GM21619 (cell line): ENCODE measurements at regions not wholly inside any gene's neighbourhood (a gene's known extent, or its start where the extent isn't known, plus 50 kb on each side); places are given as distances from the start of the nearest gene placed in this dataset.

Experiments used
- ATAC-seq: cut with Tn5 transposase; IDR thresholded peaks from one replicate; pipeline ENCODE4 v1.9.1; 2021; ENCODE audit not compliant: unreplicated experiment

- no peak for ATAC-seq
These were observed 261.1 kb upstream of the DAPK1 start for GRCh38 chr9:87236546-87236945.

GRCh38 chr9:87237336-87237735 lies 260.3 kb upstream of the DAPK1 start:
- no peak for ATAC-seq

- ATAC-seq, result no peak
These were observed 259.1 kb upstream of the DAPK1 start for GRCh38 chr9:87238545-87238944.

- ATAC-seq, result no peak
These were observed 258.4 kb upstream of the DAPK1 start for GRCh38 chr9:87239312-87239711.

- no peak for ATAC-seq
These were observed 254.1 kb upstream of the DAPK1 start for GRCh38 chr9:87243602-87244001.

GRCh38 chr9:87245271-87245670 lies 252.4 kb upstream of the DAPK1 start:
- ATAC-seq, result no peak

GRCh38 chr9:87247097-87247496 lies 250.6 kb upstream of the DAPK1 start:
- ATAC-seq, result no peak

- no peak for ATAC-seq
These were observed 248.6 kb upstream of the DAPK1 start for GRCh38 chr9:87249029-87249428.

- ATAC-seq, result no peak
These were observed 247.5 kb upstream of the DAPK1 start for GRCh38 chr9:87250205-87250604.

GRCh38 chr9:87255431-87256155 lies 242.1 kb upstream of the DAPK1 start:
- no peak for ATAC-seq

GRCh38 chr9:87256973-87257372 lies 240.7 kb upstream of the DAPK1 start:
- ATAC-seq, result no peak

- ATAC-seq, result peak; percentile 65
These were observed 237.8 kb upstream of the DAPK1 start for GRCh38 chr9:87259543-87260518.

GRCh38 chr9:87263291-87263690 lies 234.4 kb upstream of the DAPK1 start:
- ATAC-seq, result no peak

- no peak for ATAC-seq
These were observed 231.0 kb upstream of the DAPK1 start for GRCh38 chr9:87266697-87267096.

- ATAC-seq, result no peak
These were observed 230.2 kb upstream of the DAPK1 start for GRCh38 chr9:87267251-87268070.

- no peak for ATAC-seq
These were observed 228.1 kb upstream of the DAPK1 start for GRCh38 chr9:87269296-87270176.

GRCh38 chr9:87270221-87270847 lies 227.3 kb upstream of the DAPK1 start:
- no peak for ATAC-seq

- ATAC-seq, result no peak
These were observed 226.8 kb upstream of the DAPK1 start for GRCh38 chr9:87270848-87271234.

- ATAC-seq, result no peak
These were observed 225.8 kb upstream of the DAPK1 start for GRCh38 chr9:87271696-87272477.
